ENCODE measurements at regions not wholly inside any gene's neighbourhood (a gene's known extent, or its start where the extent isn't known, plus 50 kb on each side); places are given as distances from the start of the nearest gene placed in this dataset.

- no peak for TF ChIP-seq EZH2 (IDR thresholded peaks at IDR 0.05)
- no peak for TF ChIP-seq CTCF (IDR thresholded peaks at IDR 0.05)
- TF ChIP-seq EZH2phosphoT487 (IDR thresholded peaks at IDR 0.05), result no peak
Measured at GRCh38 chrX:131394384-131394783, 105.3 kb upstream of the IGSF1 start.

Data from neural progenitor cell (in vitro differentiated cells).